ENCODE measurements at regions not wholly inside any gene's neighbourhood (a gene's known extent, or its start where the extent isn't known, plus 50 kb on each side); places are given as distances from the start of the nearest gene placed in this dataset.

- no peak for TF ChIP-seq CTCF (IDR thresholded peaks at IDR 0.05)
- no peak for TF ChIP-seq ZFX (IDR thresholded peaks at IDR 0.05; ENCODE audit: borderline replicate concordance)
Observed at GRCh38 chr15:87733977-87734376, 522.6 kb downstream of the NTRK3 start.

Data from 22Rv1 (cell line).